GM12878 (cell line): ENCODE measurements at regions not wholly inside any gene's neighbourhood (a gene's known extent, or its start where the extent isn't known, plus 50 kb on each side); places are given as distances from the start of the nearest gene placed in this dataset.

Source experiments
- ATF7 ChIP-seq: fragments of 450-650 bp; IDR thresholded peaks from 2 replicates; pipeline ENCODE4 v1.6.1; 2016; ENCODE audit warnings: low read depth, mild to moderate bottlenecking
- CHD1 ChIP-seq: IDR thresholded peaks from 2 replicates; pipeline ENCODE4 v1.6.1; 2012; ENCODE audit warnings: low read depth, low read length, improper control_type of control experiment
- CREM ChIP-seq: IDR thresholded peaks from 2 replicates; pipeline ENCODE4 v1.6.1; 2014; ENCODE audit warnings: antibody characterized with exemption, low read depth
- FOS ChIP-seq: IDR thresholded peaks from 3 replicates; pipeline ENCODE4 v1.6.1; 2011; ENCODE audit warnings: borderline replicate concordance; ENCODE audit not compliant: insufficient read length; ENCODE audit errors: extremely low read depth
- HCFC1 ChIP-seq: fragments of 150-350 bp; IDR thresholded peaks from 2 replicates; pipeline ENCODE4 v1.6.1; 2014; ENCODE audit warnings: low read length
- KDM1A ChIP-seq: fragments of 200-600 bp; sonication (generic); IDR thresholded peaks from 2 replicates; pipeline ENCODE4 v1.6.1; 2016; ENCODE audit warnings: borderline replicate concordance
- LARP7 ChIP-seq: fragments of 450-650 bp; IDR thresholded peaks from 2 replicates; pipeline ENCODE4 v1.6.1; 2017; ENCODE audit warnings: mild to moderate bottlenecking
- MYC ChIP-seq: IDR thresholded peaks from 2 replicates; pipeline ENCODE4 v1.6.1; 2011; ENCODE audit warnings: mild to moderate bottlenecking, low read length, moderate library complexity, inconsistent platforms; ENCODE audit not compliant: insufficient read depth, insufficient replicate concordance, insufficient read length, severe bottlenecking
- NFIC ChIP-seq: IDR thresholded peaks from 2 replicates; pipeline ENCODE4 v1.6.1; 2012; ENCODE audit warnings: low read depth, mild to moderate bottlenecking, inconsistent platforms, low read length, moderate library complexity
- NFYA ChIP-seq: IDR thresholded peaks from 2 replicates; pipeline ENCODE4 v1.6.1; 2011; ENCODE audit warnings: low read depth, mild to moderate bottlenecking, low read length, improper control_type of control experiment, borderline replicate concordance
- PAX5 ChIP-seq: IDR thresholded peaks from 2 replicates; pipeline ENCODE4 v1.6.1; 2011; ENCODE audit warnings: low read depth, low read length, borderline replicate concordance
- PAX8 ChIP-seq: fragments of 450-650 bp; IDR thresholded peaks from 2 replicates; pipeline ENCODE4 v1.6.1; 2017; ENCODE audit warnings: mild to moderate bottlenecking, moderate library complexity
- SIN3A ChIP-seq: IDR thresholded peaks from 2 replicates; pipeline ENCODE4 v1.6.1; 2012; ENCODE audit warnings: low read depth, low read length, improper control_type of control experiment
- SIX5 ChIP-seq: IDR thresholded peaks from 2 replicates; pipeline ENCODE4 v1.6.1; 2011; ENCODE audit warnings: mild to moderate bottlenecking, low read depth, low read length, moderate library complexity; ENCODE audit not compliant: severe bottlenecking
- SMAD5 ChIP-seq: IDR thresholded peaks from 2 replicates; pipeline ENCODE4 v1.6.1; 2016; ENCODE audit warnings: antibody characterized with exemption, low read depth
- SUZ12 ChIP-seq: fragments of 200-600 bp; sonication (generic); IDR thresholded peaks from one replicate; pipeline ENCODE4 v1.6.1; 2018; ENCODE audit warnings: antibody characterized with exemption, mild to moderate bottlenecking; ENCODE audit not compliant: unreplicated experiment
- TAF1 ChIP-seq: IDR thresholded peaks from 2 replicates; pipeline ENCODE4 v1.6.1; 2011; ENCODE audit warnings: mild to moderate bottlenecking, low read depth, low read length, borderline replicate concordance
- TCF12 ChIP-seq: IDR thresholded peaks from 2 replicates; pipeline ENCODE4 v1.6.1; 2011; ENCODE audit warnings: low read depth, mild to moderate bottlenecking, low read length
- WRNIP1 ChIP-seq: IDR thresholded peaks from 2 replicates; pipeline ENCODE4 v1.6.1; 2011; ENCODE audit warnings: low read depth, low read length, improper control_type of control experiment, borderline replicate concordance
- ZSCAN29 ChIP-seq: fragments of 450-650 bp; IDR thresholded peaks from 2 replicates; pipeline ENCODE4 v1.6.1; 2017; ENCODE audit warnings: mild to moderate bottlenecking, moderate library complexity
- TF ChIP-seq, protein P1 (sequence below): IDR thresholded peaks from 2 replicates; pipeline ENCODE4 v1.6.1; 2012; ENCODE audit warnings: low read length, inconsistent platforms
- TF ChIP-seq, protein P2 (sequence below): fragments of 450-650 bp; IDR thresholded peaks from 2 replicates; pipeline ENCODE4 v1.6.1; 2017; ENCODE audit warnings: low read depth, mild to moderate bottlenecking, moderate library complexity
- TF ChIP-seq, protein P3 (sequence below): fragments of 150-350 bp; IDR thresholded peaks from 2 replicates; pipeline ENCODE4 v1.6.1; 2014; ENCODE audit warnings: mild to moderate bottlenecking, low read depth, low read length
- TF ChIP-seq, protein P4 (sequence below): IDR thresholded peaks from 2 replicates; pipeline ENCODE4 v1.6.1; 2011; ENCODE audit warnings: mild to moderate bottlenecking, low read depth, low read length, moderate library complexity; ENCODE audit not compliant: insufficient replicate concordance

DNA sequence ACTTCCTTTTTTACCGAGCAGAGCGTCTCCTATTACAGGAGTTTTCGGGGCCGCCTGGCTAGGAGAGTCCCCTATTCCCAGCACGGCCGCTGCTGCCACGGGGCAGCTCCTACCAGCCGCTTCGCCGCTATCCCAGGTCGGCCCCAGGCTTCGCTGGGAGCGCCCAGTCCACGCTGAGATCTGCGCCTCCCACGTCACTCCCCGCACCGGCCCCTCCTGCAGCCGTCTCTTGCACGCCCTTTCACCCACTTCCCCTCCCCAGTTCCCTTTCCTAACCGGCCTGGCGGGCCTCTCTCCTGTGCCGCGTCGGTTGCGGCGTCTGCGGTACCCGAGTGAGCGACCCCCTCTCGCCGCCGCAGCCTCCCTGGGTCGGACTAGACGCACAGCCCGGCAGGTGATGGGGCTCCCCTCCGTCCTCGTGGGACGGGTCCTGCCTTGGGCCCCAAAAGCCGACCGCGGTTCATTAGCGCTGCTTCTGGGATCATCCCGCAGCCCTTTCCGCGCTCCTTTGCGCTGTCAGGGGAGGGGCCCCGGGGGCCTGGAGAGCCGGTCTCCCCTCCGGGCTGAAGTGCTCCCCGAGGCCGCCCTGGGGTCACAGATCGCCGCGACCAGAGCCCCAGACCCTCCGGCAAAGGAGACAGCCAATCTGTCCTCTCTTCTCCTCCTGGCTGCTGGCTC, 1318.4 kb downstream of the TMEM121 start (continued):
- TF ChIP-seq, protein P1, sequence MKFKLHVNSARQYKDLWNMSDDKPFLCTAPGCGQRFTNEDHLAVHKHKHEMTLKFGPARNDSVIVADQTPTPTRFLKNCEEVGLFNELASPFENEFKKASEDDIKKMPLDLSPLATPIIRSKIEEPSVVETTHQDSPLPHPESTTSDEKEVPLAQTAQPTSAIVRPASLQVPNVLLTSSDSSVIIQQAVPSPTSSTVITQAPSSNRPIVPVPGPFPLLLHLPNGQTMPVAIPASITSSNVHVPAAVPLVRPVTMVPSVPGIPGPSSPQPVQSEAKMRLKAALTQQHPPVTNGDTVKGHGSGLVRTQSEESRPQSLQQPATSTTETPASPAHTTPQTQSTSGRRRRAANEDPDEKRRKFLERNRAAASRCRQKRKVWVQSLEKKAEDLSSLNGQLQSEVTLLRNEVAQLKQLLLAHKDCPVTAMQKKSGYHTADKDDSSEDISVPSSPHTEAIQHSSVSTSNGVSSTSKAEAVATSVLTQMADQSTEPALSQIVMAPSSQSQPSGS = no peak
- no peak for TF ChIP-seq NFYA
- TF ChIP-seq PAX5 = peak; percentile 64; the same call in 1 of the 2 replicates
- TF ChIP-seq HCFC1 = no peak
- TF ChIP-seq SIN3A = 0 out of 2 replicates have a peak, but pooled peaks have one; percentile 57
- TF ChIP-seq PAX8 = no peak
- no peak for TF ChIP-seq SMAD5
- TF ChIP-seq SIX5 = no peak
- TF ChIP-seq TCF12 = no peak
- TF ChIP-seq CREM = peak; percentile 76
- TF ChIP-seq KDM1A = no peak
- no peak for TF ChIP-seq MYC
- TF ChIP-seq CHD1 = no peak
- TF ChIP-seq WRNIP1 = no peak
- TF ChIP-seq, protein P2, sequence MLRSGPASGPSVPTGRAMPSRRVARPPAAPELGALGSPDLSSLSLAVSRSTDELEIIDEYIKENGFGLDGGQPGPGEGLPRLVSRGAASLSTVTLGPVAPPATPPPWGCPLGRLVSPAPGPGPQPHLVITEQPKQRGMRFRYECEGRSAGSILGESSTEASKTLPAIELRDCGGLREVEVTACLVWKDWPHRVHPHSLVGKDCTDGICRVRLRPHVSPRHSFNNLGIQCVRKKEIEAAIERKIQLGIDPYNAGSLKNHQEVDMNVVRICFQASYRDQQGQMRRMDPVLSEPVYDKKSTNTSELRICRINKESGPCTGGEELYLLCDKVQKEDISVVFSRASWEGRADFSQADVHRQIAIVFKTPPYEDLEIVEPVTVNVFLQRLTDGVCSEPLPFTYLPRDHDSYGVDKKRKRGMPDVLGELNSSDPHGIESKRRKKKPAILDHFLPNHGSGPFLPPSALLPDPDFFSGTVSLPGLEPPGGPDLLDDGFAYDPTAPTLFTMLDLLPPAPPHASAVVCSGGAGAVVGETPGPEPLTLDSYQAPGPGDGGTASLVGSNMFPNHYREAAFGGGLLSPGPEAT = 0 out of 2 replicates have a peak, but pooled peaks have one; percentile 28
- TF ChIP-seq TAF1 = no peak
- TF ChIP-seq ATF7 = no peak
- TF ChIP-seq, protein P3, sequence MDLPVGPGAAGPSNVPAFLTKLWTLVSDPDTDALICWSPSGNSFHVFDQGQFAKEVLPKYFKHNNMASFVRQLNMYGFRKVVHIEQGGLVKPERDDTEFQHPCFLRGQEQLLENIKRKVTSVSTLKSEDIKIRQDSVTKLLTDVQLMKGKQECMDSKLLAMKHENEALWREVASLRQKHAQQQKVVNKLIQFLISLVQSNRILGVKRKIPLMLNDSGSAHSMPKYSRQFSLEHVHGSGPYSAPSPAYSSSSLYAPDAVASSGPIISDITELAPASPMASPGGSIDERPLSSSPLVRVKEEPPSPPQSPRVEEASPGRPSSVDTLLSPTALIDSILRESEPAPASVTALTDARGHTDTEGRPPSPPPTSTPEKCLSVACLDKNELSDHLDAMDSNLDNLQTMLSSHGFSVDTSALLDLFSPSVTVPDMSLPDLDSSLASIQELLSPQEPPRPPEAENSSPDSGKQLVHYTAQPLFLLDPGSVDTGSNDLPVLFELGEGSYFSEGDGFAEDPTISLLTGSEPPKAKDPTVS = no peak
- TF ChIP-seq, protein P4, sequence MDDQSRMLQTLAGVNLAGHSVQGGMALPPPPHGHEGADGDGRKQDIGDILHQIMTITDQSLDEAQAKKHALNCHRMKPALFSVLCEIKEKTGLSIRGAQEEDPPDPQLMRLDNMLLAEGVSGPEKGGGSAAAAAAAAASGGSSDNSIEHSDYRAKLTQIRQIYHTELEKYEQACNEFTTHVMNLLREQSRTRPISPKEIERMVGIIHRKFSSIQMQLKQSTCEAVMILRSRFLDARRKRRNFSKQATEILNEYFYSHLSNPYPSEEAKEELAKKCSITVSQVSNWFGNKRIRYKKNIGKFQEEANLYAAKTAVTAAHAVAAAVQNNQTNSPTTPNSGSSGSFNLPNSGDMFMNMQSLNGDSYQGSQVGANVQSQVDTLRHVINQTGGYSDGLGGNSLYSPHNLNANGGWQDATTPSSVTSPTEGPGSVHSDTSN = no peak
- no peak for TF ChIP-seq FOS
- TF ChIP-seq NFIC = no peak
- no peak for TF ChIP-seq SUZ12
- TF ChIP-seq ZSCAN29 = no peak
- peak; percentile 59; the same call in 1 of the 2 replicates for TF ChIP-seq LARP7
